Motor neuron (in vitro differentiated cells): ENCODE measurements at regions not wholly inside any gene's neighbourhood (a gene's known extent, or its start where the extent isn't known, plus 50 kb on each side); places are given as distances from the start of the nearest gene placed in this dataset.
"Not testable (repeated sequence)": the region's sequence is repeated elsewhere in the genome, so short reads cannot be mapped to it uniquely, and the experiment has no call there.

Source experiments
- ATAC-seq, 8 experiments: fragments of 200-7000 bp; cut with Tn5 transposase; replicated peaks in 6 of 8; 2 replicates each; pipeline ENCODE4 v1.8.0; 2021; ENCODE audit warnings: mild to moderate bottlenecking in 8 of 8, moderate library complexity in 8 of 8
- H3K27ac ChIP-seq, 2 donors: fragments of 250-450 bp; sonication (Bioruptor Pico); 2 replicates each; pipeline ENCODE4 v1.9.0; 2021; ENCODE audit warnings: antibody characterized with exemption in 2 of 2, mild to moderate bottlenecking in 2 of 2, moderate library complexity in 1 of 2
- H3K4me1 ChIP-seq, 2 donors: fragments of 250-450 bp; sonication (Bioruptor Pico); replicated peaks in 1 of 2; 2 replicates each; pipeline ENCODE4 v1.6.1; 2021; ENCODE audit warnings: antibody characterized with exemption in 2 of 2, mild to moderate bottlenecking in 2 of 2, moderate library complexity in 1 of 2
- H3K4me3 ChIP-seq, 5 donors: fragments of 250-450 bp; sonication (Bioruptor Pico); 2 replicates each; pipeline ENCODE4 v1.9.0; 2021; ENCODE audit warnings: antibody characterized with exemption in 5 of 5, mild to moderate bottlenecking in 5 of 5, moderate library complexity in 4 of 5
- WGBS, 10 experiments: fragments of 450-650 bp; shearing (Covaris generic); methylation state at CpG; one replicate each; pipeline ENCODE4 v1.0.0; 2022; 5-methylcytosine and 5-hydroxymethylcytosine counted together
- in situ Hi-C, 9 experiments: fragments of 400-800 bp; cut with MboI; loops; one replicate each; pipeline ENCODE4 v1.15.0; 2021; ENCODE audit warnings: low sequenced_read_pairs in 9 of 9, low pct_unique_long_range_greater_than_20kb in 2 of 9; ENCODE audit not compliant: unreplicated experiment in 9 of 9

DNA sequence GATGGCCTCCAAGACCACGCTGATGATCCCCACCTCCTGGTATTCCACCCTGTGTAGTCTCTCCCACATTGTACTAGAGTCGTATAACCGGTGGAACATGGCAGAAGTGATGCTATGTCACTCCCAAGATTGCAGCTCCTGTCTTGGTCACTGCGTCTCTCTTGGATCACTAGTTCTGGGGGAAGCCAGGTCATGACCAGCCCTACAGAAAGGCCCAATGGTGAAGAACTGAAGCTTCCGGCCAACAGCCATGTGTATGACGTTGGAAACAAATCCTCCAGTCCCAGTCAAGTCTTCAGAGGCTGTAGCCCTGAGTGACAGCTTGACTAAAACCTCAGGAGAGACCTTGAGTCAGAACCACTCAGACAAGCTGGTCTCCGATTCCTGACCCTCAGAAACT, 61.9 kb upstream of the FNDC3B start:
- Histone ChIP-seq H3K4me1 (peaks cover 8 to 12% of the 10 kb centered on the region in 2 donors), H3K4me3 (no peak overlapping the region), H3K27ac (no peak overlapping the region)
- no peak for ATAC-seq
- WGBS, 10 experiments = 40 to 100% (median 93%) methylated on average over 1 to 6 of the region's 7 CpGs; no CpG with 5 or more reads in 4 of the 10 experiments
- in situ Hi-C loops = no loop called here

- in situ Hi-C loops = no loop called here
- Histone ChIP-seq H3K4me3 (no peak overlapping the region), H3K27ac (no peak overlapping the region), H3K4me1 (peaks cover 8 to 12% of the 10 kb centered on the region in 2 donors)
- no peak for ATAC-seq
- 70 to 100% (median 100%) methylated on average over 1 to 2 of the region's 2 CpGs; no CpG with 5 or more reads in 1 of the 10 experiments for WGBS, 10 experiments
Observed at GRCh38 chr3:171977860-171978259, 61.5 kb upstream of the FNDC3B start.

DNA sequence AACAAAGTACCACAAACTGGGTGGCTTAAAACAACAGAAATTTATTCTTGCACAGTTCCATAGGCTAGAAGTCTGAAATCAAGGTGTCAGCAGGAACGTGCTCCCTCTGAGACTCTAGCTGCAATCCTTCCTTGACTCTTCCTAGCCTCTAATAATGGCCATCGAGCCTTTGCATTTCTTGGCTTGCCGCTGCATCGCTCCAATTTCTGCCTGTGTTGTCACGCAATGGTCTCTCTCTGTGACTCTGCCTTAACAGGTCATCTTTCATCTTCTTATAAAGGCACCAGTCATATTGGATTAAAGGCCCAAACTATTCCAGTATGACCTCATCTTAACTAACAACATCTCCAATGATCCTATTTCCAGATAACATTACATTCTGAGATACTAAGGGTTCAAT, 61.0 kb upstream of the FNDC3B start:
- in situ Hi-C loops = no loop called here
- Histone ChIP-seq H3K4me3 (no peak overlapping the region), H3K4me1 (peaks cover 8 to 12% of the 10 kb centered on the region in 2 donors), H3K27ac (no peak overlapping the region)
- ATAC-seq = no peak
- 68 to 100% (median 80%) methylated on average over 2 to 4 of the region's 5 CpGs; no CpG with 5 or more reads in 2 of the 10 experiments for WGBS, 10 experiments

GRCh38 chr3:171979081-171979480, 60.3 kb upstream of the FNDC3B start:
- H3K27ac ChIP-seq = no peak overlapping the region
- peaks cover 8 to 12% of the 10 kb centered on the region in 2 donors for H3K4me1 ChIP-seq
- 77 to 100% (median 86%) methylated on average over 4 to 8 of the region's 8 CpGs; no CpG with 5 or more reads in 3 of the 10 experiments for WGBS, 10 experiments
- no peak overlapping the region for H3K4me3 ChIP-seq
- in situ Hi-C loops = no loop called here
- ATAC-seq = no peak

GRCh38 chr3:171980578-171981270, 58.7 kb upstream of the FNDC3B start:
- peak in 7 of 8 experiments; percentile 33 to 79 (median 69) for ATAC-seq
- H3K4me1 ChIP-seq = peaks cover 8 to 12% of the 10 kb centered on the region in 2 donors
- no peak overlapping the region for H3K27ac ChIP-seq
- WGBS, 10 experiments = 0 to 67% (median 40%) methylated on average over 1 to 2 of the region's 2 CpGs; no CpG with 5 or more reads in 3 of the 10 experiments
- H3K4me3 ChIP-seq = no peak overlapping the region
- in situ Hi-C loops = no loop called here

DNA sequence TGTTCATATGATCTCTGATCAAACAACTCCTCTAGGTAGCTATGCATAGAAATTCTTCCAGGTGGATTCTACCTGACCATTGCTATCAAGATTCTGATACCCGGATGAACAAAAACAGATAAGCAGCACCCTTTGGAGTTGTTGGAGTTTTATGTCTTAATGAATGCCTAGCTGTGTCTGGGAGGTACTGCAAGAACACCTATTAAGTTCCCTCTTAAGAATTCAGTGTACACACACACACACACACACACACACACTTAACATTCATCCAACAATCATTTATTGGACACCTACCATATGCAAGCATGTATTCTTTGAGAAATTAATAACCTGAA, 58.1 kb upstream of the FNDC3B start:
- no peak overlapping the region for H3K27ac ChIP-seq
- peak in 1 of 8 experiments; percentile 27 for ATAC-seq
- WGBS, 10 experiments = 89% methylated on average over 1 of the region's 1 CpG; no CpG with 5 or more reads in 9 of the 10 experiments
- H3K4me1 ChIP-seq = peaks cover 8 to 12% of the 10 kb centered on the region in 2 donors
- in situ Hi-C loops = no loop called here
- H3K4me3 ChIP-seq = no peak overlapping the region

DNA sequence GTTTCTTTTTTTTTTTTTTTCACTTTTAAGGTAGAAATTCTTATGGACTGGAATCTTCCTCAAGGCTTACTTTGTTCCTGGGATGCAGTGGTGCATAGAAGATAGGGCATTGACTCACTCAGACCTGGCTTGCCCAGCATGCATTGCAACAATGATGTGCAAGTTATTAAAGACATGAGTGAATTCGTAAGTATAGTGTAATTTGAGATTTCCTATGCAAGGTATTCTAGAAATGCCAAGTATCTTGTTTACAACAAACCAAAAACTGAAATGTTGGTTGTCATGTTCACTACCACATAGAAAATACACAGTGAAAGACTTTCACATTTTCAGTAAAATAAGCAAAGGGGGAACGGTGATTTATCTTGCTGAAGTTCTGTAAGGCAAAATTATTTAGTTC, 56.5 kb upstream of the FNDC3B start:
- WGBS, 10 experiments = 69 to 100% (median 95%) methylated on average over 1 to 2 of the region's 2 CpGs; no CpG with 5 or more reads in 3 of the 10 experiments
- Histone ChIP-seq H3K4me3 (no peak overlapping the region), H3K27ac (no peak overlapping the region), H3K4me1 (peaks cover 8 to 12% of the 10 kb centered on the region in 2 donors)
- ATAC-seq = peak in 2 of 8 experiments; percentile 40 to 55
- in situ Hi-C loops = no loop called here

DNA sequence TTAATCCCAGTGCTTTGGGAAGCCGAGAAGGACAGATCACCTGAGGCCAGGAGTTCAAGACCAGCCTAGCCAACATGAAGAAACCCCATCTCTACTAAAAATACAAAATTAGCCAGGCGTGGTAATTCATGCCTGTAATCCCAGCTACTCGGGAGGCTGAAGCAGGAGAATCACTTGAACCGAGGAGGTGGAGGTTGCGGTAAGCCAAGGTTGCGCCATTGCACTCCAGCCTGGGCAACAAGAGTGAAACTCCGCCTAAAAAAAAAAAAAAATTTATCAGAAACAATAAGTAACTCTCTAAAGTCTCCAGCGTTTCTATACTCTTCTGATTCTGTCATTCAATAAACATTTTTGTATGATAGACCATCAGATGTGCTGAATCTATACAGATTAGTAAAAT, 55.7 kb upstream of the FNDC3B start:
- H3K4me3 ChIP-seq, H3K27ac ChIP-seq, in situ Hi-C loops, ATAC-seq: not testable (repeated sequence)
- 0 to 100% (median 86%) methylated on average over 1 to 8 of the region's 8 CpGs for WGBS, 10 experiments
- H3K4me1 ChIP-seq = peaks cover 8 to 12% of the 10 kb centered on the region in 2 donors

- H3K4me1 ChIP-seq = peaks cover 8 to 12% of the 10 kb centered on the region in 2 donors
- ATAC-seq = no peak
- H3K27ac ChIP-seq = no peak overlapping the region
- no peak overlapping the region for H3K4me3 ChIP-seq
- WGBS, 10 experiments = 38 to 100% (median 88%) methylated on average over 2 to 3 of the region's 4 CpGs; no CpG with 5 or more reads in 2 of the 10 experiments
- in situ Hi-C loops = no loop called here
Observed at GRCh38 chr3:171984883-171985282, 54.5 kb upstream of the FNDC3B start.

DNA sequence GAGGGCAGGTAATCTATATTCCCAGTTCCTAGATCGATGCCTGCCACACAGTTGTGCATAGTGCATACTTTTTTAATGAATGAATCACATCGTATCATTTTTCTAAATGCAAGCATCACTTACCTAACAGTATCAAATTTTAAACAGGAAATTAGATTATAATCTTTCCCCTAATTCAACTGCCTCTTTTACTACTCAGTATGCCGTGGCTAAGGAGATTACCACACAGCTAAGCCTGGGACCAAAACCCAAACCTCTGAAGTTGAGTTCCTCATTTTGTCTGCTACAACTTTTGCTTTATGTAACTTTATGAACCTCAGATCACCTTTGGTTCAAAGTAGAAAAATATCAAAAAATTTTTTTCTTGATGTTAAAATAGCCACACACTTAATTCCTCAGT, 53.2 kb upstream of the FNDC3B start:
- in situ Hi-C loops = no loop called here
- 53 to 96% (median 86%) methylated on average over 1 to 3 of the region's 3 CpGs; no CpG with 5 or more reads in 1 of the 10 experiments for WGBS, 10 experiments
- no peak for ATAC-seq

GRCh38 chr3:171986757-171987518, 52.4 kb upstream of the FNDC3B start:
- no peak overlapping the region for H3K4me3 ChIP-seq
- in situ Hi-C loops = no loop called here
- no peaks in the 10 kb centered on the region for H3K4me1 ChIP-seq
- ATAC-seq = no peak
- WGBS, 10 experiments = 0 to 100% (median 88%) methylated on average over 1 to 3 of the region's 3 CpGs
- no peak overlapping the region for H3K27ac ChIP-seq

More for the DNA sequence above, 53.2 kb upstream of the FNDC3B start:
- Histone ChIP-seq H3K4me3 (no peak overlapping the region), H3K27ac (no peak overlapping the region), H3K4me1 (peaks cover 0 to under 1% of the 10 kb centered on the region in 2 donors)
